MCF 10A (cell line): ENCODE measurements at regions not wholly inside any gene's neighbourhood (a gene's known extent, or its start where the extent isn't known, plus 50 kb on each side); places are given as distances from the start of the nearest gene placed in this dataset.
"Not testable (repeated sequence)": the region's sequence is repeated elsewhere in the genome, so short reads cannot be mapped to it uniquely, and the experiment has no call there.

Experiments
- BruUV-seq: library from RNA; stranded (reverse); fragments of 400-500 nt; replicated peaks from 2 replicates; lab custom pipeline; 2021; lab: Mats Ljungman, UMichigan
- CTCF ChIA-PET: fragments of 300-600 bp; sonication (Branson Sonifier 250); formaldehyde crosslinking; extraction: SDS; loops from one replicate; lab custom pipeline; 2021; ENCODE audit warnings: antibody characterized with exemption, inconsistent platforms; lab: Yijun Ruan, JAX
- POLR2A ChIA-PET: fragments of 300-600, 350-650 bp; sonication (Branson Sonifier 250); formaldehyde crosslinking; extraction: SDS; loops from one replicate; lab custom pipeline; 2020; ENCODE audit warnings: antibody characterized with exemption, inconsistent platforms; lab: Yijun Ruan, JAX
- DNase-seq: peaks from one replicate; pipeline ENCODE4 v3.0.0-alpha.2; 2018; ENCODE audit not compliant: unreplicated experiment
- H3K27ac Mint-ChIP-seq: one replicate; pipeline ENCODE4 v1.8.0; 2022; ENCODE audit warnings: mild to moderate bottlenecking, low read depth, mixed read lengths; ENCODE audit not compliant: unreplicated experiment
- H3K27me3 Mint-ChIP-seq: one replicate; pipeline ENCODE4 v1.8.0; 2022; ENCODE audit warnings: mixed read lengths; ENCODE audit not compliant: insufficient read depth, unreplicated experiment
- H3K36me3 Mint-ChIP-seq: one replicate; pipeline ENCODE4 v1.8.0; 2022; ENCODE audit warnings: mild to moderate bottlenecking, moderate library complexity, mixed read lengths; ENCODE audit not compliant: insufficient read depth, unreplicated experiment
- H3K4me1 Mint-ChIP-seq: one replicate; pipeline ENCODE4 v1.8.0; 2022; ENCODE audit warnings: mixed read lengths; ENCODE audit not compliant: insufficient read depth, unreplicated experiment
- H3K4me3 Mint-ChIP-seq: one replicate; pipeline ENCODE4 v1.8.0; 2022; ENCODE audit warnings: mild to moderate bottlenecking, moderate library complexity, mixed read lengths; ENCODE audit not compliant: unreplicated experiment
- H3K9me3 Mint-ChIP-seq: one replicate; pipeline ENCODE4 v1.8.0; 2022; ENCODE audit warnings: mixed read lengths; ENCODE audit not compliant: unreplicated experiment
- intact Hi-C: fragments of 100-400 bp; cut with micrococcal nuclease; formaldehyde crosslinking; loops from 2 replicates; pipeline ENCODE4 v1.14.1; 2022
- TF ChIP-seq, protein P1 (sequence below): fragments of 200-600 bp; IDR thresholded peaks from one replicate; pipeline ENCODE4 v1.8.0; 2022; ENCODE audit warnings: antibody characterized with exemption, mild to moderate bottlenecking; ENCODE audit not compliant: unreplicated experiment

DNA sequence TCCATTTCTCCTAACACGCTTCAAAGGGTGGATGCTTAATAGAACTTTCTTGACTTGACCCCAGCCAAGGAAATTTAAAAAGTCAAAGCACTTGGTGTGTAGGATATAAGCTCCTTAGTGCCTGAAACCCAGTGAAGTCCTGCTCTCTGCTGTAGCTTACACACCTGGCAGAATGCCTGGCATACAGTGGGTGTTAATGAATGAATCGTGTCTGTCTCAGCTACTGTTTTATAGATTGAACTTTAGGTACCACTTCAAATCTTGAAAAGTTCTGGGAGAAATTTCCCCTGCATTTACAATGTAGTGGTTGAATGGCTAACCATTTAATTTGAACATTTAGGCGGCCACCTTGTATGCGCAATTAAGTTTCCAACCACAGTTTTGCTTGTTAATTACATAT, 70.5 kb upstream of the ZNF217 start:
- TF ChIP-seq, protein P1, sequence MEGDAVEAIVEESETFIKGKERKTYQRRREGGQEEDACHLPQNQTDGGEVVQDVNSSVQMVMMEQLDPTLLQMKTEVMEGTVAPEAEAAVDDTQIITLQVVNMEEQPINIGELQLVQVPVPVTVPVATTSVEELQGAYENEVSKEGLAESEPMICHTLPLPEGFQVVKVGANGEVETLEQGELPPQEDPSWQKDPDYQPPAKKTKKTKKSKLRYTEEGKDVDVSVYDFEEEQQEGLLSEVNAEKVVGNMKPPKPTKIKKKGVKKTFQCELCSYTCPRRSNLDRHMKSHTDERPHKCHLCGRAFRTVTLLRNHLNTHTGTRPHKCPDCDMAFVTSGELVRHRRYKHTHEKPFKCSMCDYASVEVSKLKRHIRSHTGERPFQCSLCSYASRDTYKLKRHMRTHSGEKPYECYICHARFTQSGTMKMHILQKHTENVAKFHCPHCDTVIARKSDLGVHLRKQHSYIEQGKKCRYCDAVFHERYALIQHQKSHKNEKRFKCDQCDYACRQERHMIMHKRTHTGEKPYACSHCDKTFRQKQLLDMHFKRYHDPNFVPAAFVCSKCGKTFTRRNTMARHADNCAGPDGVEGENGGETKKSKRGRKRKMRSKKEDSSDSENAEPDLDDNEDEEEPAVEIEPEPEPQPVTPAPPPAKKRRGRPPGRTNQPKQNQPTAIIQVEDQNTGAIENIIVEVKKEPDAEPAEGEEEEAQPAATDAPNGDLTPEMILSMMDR, result no peak
- Mint-ChIP-seq H3K9me3 (no peaks in the 10 kb centered on the region), H3K27ac (no peak overlapping the region), H3K27me3 (no peaks in the 10 kb centered on the region), H3K36me3 (no peaks in the 10 kb centered on the region), H3K4me3 (no peak overlapping the region), H3K4me1 (no peaks in the 10 kb centered on the region)
- POLR2A ChIA-PET, result interaction anchor here (1.3 kb wide), 1 partner anchor 42 kb away, joined by 6 read pairs; no protein-coding TSS in a partner anchor
- peak; percentile 39 for DNase-seq
- intact Hi-C loops, result no loop called here
- CTCF ChIA-PET, result interaction anchor here (0.8 kb wide), 1 partner anchor 86 kb away, joined by 4 read pairs; no protein-coding TSS in a partner anchor
- BruUV-seq, result no TSS peak

DNA sequence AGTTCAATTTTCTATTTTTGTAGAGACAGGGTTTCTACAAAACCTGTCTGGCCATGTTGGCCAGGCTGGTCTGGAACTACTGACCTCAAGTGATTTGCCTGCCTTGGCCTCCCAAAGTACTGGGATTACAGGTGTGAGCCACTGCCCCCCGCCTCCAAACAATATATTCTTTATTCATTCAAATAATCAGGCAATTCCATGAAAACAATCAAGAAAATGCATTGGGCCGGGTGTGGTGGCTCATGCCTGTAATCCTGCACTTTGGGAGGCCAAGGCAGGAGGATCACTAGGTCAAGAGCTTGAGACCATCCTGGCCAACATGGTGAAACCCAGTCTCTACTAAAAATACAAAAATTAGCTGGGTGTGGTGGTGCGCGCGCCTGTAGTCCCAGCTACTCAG, 69.9 kb upstream of the ZNF217 start:
- DNase-seq, intact Hi-C loops, CTCF ChIA-PET, H3K4me3 Mint-ChIP-seq, H3K9me3 Mint-ChIP-seq, H3K4me1 Mint-ChIP-seq, H3K36me3 Mint-ChIP-seq, H3K27ac Mint-ChIP-seq, H3K27me3 Mint-ChIP-seq, BruUV-seq: not testable (repeated sequence)
- POLR2A ChIA-PET, result interaction anchor here (1.3 kb wide), 1 partner anchor 42 kb away, joined by 6 read pairs; no protein-coding TSS in a partner anchor

DNA sequence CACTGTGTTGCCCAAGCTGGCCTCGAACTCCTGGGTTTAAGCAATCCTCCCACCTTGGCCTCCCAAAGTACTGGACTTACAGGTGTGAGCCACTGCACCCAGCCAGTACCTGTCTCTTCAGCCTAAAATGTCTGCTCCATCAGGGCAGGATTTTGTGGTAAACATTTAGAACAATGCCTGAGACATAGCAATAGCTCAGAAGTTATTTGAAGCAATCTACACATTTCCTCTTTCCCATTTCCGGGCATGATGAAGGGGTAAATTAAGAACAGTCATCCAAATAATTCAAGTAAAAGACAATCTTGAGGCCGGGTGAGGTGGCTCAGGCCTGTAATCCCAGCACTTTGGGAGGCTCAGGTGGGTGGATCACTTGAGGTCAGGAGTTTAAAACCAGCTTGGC, 69.0 kb upstream of the ZNF217 start:
- POLR2A ChIA-PET, result interaction anchor here (0.7 kb wide), 1 partner anchor 49 kb away, joined by 4 read pairs; no protein-coding TSS in a partner anchor
- no peaks in the 10 kb centered on the region for H3K27me3 Mint-ChIP-seq
- TF ChIP-seq, protein P1, result no peak
- no TSS peak for BruUV-seq
- intact Hi-C loops, result no loop called here
- H3K4me3 Mint-ChIP-seq, result no peak overlapping the region
- no peaks in the 10 kb centered on the region for H3K9me3 Mint-ChIP-seq
- no peaks in the 10 kb centered on the region for H3K36me3 Mint-ChIP-seq
- no peak for DNase-seq
- no peak overlapping the region for H3K27ac Mint-ChIP-seq
- CTCF ChIA-PET, result interaction anchor here (0.8 kb wide), 1 partner anchor 20 kb away, joined by 3 read pairs; no protein-coding TSS in a partner anchor
- H3K4me1 Mint-ChIP-seq, result peaks cover 6% of the 10 kb centered on the region

GRCh38 chr20:53660947-53661381, 67.3 kb upstream of the ZNF217 start:
- intact Hi-C loops, result no loop called here
- DNase-seq, result no peak
- Mint-ChIP-seq H3K4me3 (no peak overlapping the region), H3K36me3 (no peaks in the 10 kb centered on the region), H3K27ac (no peak overlapping the region), H3K4me1 (peaks cover 22% of the 10 kb centered on the region), H3K27me3 (no peaks in the 10 kb centered on the region), H3K9me3 (no peaks in the 10 kb centered on the region)
- TF ChIP-seq, protein P1, result no peak
- ChIA-PET CTCF (interaction anchor here (0.8 to 1.8 kb wide), 4 partner anchors 48 to 401 kb away, joined by 3 to 5 read pairs (median 3); no protein-coding TSS in a partner anchor), POLR2A (interaction anchor here (0.9 kb wide), 1 partner anchor 22 kb away, joined by 3 read pairs; no protein-coding TSS in a partner anchor)
- BruUV-seq, result no TSS peak
